Stimulated activated CD4-positive, alpha-beta T cell treated with anti-CD3 and anti-CD28 coated beads, Interleukin-4, amount 100 ng/mL, for 1 hour (primary cell): ENCODE measurements at regions not wholly inside any gene's neighbourhood (a gene's known extent, or its start where the extent isn't known, plus 50 kb on each side); places are given as distances from the start of the nearest gene placed in this dataset.

ENCODE experiments used
- DNase-seq: peaks from one replicate; pipeline ENCODE4 v3.0.0-alpha.2; 2020

DNA sequence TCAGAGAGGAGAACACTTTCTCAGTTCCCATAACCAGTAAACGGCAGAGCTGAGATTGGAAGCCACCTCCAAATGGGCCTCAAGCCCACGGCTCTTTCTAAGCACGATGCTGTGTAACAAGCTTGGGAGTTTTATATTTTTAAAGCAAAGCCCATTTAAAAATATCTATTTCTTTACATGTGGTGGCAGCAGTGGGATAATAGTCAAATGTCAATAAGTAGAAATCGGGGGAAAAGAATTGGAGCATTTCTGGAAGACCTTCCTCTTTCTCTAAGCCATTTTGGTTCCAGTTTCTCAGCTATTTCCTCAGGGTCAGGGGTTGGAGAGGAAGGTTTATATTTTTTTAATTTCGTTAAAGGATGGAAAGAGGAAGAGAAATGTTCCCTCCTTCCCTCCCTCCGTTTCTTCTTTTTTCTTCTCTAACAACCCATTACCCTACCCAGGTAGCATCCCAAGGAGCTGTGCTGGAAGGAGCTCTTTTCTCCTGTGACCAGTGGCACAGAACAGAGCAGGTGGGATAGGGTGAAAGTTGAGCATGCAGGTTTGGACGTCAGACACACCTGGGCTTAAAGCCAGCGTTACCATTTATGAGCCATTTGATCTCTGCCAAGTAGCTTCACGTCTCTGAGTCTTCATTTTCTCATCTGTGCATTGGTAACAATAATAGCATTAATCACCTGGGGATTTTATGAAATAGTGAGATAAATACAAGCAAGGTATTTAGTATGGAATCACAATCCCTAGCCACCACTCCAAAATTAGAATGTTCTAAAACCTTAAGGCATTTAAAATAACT, 515.7 kb downstream of the RPS24 start:
- no peak for DNase-seq

DNA sequence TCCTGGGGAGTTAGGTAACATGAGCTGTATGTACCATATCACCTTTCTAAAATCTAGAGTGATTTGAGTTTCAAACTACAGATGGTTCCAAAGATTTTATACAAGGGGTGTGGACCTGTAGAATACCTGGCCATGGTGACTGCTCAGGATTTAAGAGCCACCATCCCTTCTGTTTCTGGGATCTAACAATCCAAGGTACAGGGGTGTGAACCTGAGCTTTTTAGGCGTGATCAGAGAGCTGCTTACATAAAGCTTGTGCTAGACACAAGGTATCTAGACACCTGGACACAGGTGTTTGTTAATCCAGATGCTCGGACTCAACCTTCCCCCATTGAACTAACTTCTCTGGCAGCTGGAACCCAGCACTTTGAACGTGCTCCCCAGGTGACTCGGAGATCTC, 516.4 kb downstream of the RPS24 start:
- DNase-seq, result no peak

DNA sequence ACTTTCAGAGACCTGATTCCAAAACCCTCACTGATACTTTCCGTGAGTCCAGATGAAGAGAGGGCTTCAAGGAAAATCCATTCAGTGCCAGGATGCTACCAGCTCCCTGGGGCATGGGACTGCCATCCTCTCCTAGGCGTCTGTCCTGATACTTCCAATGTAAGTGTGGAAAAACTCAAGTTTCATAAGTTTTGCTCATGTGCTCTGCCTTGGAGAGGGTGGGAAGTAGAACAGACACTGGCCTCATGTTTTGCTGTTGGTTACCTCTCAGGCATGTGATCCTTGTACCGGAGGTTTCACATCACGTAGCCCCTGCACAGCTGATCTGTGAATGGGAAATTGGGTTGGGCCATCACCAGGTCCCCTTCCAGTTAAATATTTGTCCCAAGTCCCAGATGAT, 517.1 kb downstream of the RPS24 start:
- DNase-seq, result no peak

DNA sequence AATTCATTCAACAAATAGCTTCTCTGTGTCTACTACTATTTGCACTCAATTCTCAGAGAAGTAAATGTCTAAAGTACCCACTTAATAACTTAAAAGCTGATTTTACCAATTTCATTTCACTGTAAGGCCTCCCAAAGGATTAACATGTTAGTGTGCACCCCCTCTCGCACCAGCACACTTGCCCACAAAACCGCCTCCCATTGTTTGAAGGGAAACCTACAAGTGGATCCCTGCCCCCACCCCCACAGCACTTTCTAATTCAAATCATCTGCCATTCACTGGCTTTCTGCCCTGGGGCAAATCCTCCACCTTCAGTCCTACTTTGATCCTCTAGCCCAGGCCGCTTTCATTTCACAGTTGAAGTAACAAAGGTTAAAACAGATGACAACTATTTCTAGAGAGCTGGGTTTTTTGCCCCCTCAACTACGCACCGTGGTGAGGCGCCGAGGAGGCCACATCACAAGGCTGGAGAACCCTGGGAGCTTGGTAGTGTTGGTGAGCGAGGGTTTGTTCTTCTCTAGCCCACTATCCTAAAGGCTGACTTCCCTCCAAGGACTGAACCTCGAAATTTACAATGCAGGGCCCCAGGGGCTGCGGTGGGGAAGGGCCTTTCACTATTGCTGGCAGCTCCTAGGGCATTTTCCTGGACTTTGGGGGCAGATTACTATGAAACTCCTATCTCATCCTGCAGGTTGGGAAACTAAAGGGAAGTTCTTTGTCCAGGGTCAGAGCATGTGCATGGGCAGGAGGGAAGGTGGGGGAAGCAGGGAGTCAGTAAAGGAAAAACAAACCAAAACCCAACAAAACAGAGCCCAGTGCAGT, 517.4 kb upstream of the ZMIZ1 start:
- no peak for DNase-seq

DNA sequence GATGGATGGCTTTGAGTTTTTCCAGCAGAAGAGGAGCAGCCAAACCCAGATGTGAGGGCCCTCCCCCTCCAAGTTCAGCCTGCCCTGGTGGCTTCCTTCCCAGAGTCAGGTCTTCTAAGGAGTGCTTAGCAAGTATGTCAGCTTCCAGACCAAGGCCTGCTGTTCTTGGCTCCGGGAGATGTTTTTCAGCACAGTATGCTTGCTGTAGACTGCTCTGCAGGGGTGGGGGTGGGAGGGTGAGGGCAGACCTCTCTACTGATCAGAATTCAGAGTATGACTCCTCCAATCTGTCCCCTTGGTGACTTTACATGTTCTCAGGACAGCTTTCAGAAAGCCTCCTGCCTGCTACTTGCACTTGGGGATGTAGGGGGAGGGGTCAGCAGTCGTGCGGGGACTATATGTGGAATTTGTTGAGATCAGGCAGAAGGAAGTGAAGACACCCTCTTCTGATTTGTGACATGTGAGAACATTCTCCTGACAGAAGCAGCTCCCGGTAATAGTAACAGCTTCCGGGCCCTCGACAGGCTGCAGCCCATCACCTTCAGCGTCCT, 516.4 kb upstream of the ZMIZ1 start:
- DNase-seq, result no peak

DNA sequence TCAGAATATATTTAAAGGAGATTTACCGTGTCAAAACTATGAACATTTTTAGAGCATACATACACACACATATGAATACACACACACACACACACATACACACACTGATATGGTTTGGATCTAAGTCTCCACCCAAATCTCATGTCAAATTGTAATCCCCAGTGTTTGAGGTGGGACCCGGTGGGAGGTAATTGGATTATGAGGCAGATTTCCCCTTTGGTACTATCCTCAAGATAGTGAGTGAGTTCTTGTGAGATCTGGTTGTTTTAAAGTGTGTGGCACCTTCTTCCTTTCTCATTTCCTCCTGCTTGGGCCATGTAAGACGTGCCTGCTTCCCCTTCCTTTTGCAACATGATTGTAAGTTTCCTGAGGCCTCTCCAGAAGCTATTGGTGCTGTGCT, 515.0 kb upstream of the ZMIZ1 start:
- no peak for DNase-seq

DNA sequence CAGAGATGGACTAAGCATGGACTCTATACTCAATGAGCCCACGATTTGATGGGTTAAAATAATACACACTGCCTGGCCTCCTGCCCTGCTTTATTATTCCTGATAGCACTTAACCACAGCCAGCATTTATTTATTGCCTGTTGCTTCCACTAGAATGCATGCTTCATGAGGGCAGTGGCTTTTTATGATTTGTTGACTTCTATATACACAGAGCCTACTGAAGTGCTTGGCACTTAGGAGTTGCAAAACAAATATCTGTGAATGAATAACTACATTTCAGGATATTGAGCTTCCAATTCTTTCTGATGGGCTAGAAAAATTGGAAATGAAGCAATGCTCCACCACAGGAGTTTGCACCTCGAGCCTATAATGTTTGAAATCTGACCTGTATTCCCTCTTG, 513.6 kb upstream of the ZMIZ1 start:
- DNase-seq, result no peak

DNA sequence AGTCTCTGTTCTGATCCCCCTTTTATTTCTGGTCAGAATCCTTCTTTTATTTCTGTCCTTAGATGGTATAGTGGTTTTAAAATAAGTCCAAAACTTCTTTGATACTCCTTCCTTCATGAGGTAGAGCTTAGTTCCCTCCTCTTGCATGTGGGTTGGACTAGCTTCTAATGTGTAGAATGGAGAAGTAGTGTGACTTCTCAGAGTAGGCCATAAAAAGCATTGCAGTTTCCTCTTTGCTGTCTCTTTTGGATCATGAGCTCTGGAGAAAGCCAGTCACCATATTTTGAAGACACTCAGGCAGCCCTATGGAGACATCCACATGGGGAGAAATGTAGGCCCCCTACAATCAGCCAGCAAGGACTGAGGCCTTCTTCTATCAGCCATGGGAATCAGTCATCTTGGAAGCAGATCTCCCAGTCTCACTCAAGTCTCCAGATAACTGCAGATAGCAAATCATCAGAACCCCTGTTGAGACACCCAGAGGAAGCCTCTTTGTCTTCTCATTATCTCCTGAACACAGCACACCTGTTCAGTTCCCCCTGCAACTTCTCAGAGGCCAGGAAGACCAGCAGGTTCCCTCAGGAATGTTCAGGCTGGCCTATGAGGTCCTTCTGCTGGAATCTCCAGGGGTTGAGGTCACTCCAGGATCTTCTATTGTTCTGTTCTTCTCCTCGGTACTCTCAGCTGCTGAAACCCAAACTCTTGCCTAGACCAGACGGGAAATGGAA, 511.9 kb upstream of the ZMIZ1 start:
- DNase-seq, result no peak

DNA sequence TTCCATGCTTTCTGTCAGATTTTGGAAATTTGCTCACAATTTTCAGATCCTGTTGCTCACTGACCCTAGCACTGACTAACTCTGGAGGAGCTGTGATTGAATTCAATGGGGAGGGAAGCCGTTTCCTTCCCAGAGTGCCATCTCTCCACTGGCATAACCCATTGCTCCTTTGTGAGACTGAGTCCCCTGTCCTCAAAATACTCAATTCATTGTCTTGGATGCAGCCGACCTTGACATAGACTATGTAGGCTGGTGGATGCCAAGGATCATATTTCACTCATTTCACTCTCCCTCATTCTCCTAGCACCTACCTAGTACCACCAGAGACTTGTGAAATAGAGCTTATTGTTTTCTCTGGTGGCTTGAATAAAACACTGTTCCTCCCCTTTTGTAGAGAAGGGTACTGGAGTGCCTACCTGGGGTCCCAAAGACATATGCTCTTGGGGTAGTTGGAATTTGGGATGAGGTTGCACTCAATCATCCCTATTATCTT, 511.3 kb upstream of the ZMIZ1 start:
- no peak for DNase-seq

DNA sequence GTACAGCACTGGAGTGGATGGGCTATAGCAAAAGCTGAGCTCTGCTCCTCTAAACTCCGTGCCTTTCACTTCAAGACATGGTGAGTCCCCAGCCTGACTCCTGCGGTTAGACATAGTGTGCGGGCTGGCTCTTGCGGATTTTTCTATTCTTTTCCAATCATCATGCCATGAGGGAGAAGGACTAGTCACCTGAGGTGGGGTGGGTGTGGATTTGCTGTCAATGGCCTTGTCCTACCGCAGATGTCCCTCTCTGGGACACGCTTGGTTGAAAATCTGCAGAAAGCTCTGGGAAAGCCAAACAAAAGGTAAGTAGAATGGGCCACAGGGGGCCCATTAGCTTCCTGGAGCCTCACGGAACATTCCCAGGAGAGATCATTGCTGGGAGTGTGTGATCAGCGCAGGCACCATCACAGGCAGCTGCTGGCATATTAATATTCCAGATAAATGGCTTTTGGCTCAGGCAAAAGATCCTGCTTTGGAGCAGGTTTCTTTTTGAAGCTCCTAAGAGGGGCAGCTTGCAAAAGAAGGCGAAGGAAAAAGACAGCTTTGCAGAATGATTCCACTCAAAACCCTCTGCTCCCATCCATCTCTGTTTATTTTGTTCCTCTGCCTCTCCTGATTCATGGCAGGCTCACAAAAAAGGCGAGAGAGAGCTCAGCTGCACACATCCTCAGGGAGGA, 509.0 kb upstream of the ZMIZ1 start:
- DNase-seq, result no peak

DNA sequence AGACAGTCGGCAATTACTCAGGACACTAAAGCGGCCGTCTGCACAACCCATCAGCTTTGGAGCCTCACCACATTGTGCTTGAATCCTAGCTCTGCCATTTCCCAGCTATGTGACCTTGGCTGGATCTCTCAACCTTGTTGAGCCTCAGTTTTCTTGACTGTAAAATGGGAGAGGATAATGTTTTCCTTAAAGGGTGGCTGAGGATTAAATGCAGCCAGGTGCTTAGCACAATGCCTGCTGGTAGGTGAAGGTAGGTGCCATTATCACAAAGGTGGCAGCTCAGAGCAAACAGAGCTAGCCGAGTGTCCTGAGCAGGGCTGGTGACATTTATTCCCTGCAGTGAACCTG, 508.5 kb upstream of the ZMIZ1 start:
- no peak for DNase-seq

DNA sequence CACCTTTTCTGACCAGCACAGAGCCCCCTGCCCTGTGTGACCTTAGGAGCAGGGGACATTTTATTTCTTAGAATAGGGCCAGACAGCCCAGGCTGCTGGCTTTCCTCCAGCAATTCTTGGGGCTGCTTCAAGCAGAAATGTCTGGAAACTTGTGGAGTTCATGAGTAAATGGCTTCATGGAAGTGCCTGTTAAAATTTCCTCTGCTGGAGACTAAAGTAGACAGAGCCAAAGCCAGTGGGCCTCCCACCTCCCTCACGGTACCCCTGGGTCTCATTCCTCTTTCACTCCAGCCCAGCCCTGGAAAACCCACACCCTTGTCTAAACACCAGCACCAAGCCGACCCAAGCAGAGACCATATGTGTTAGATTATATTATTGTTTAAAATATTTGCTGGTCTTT, 505.5 kb upstream of the ZMIZ1 start:
- DNase-seq, result no peak

DNA sequence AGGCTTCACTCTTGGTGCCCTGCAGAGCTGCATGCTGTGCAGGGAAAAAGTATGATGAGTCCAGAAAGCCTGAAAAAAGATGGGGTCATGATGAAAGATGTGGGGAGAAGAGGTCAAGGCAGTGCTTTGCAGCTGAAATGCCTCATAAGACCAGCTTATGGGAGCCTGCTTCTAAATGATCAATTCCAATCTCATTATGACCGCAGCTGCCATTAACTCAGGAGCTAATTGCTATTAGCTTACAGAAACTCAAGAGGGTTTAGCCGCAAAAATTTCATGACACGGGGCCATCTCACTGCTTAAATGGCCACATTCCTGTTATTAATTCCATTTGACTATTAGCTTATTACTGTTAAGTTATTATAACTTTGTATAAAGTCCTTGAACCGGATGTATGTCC, 502.9 kb upstream of the ZMIZ1 start:
- no peak for DNase-seq

DNA sequence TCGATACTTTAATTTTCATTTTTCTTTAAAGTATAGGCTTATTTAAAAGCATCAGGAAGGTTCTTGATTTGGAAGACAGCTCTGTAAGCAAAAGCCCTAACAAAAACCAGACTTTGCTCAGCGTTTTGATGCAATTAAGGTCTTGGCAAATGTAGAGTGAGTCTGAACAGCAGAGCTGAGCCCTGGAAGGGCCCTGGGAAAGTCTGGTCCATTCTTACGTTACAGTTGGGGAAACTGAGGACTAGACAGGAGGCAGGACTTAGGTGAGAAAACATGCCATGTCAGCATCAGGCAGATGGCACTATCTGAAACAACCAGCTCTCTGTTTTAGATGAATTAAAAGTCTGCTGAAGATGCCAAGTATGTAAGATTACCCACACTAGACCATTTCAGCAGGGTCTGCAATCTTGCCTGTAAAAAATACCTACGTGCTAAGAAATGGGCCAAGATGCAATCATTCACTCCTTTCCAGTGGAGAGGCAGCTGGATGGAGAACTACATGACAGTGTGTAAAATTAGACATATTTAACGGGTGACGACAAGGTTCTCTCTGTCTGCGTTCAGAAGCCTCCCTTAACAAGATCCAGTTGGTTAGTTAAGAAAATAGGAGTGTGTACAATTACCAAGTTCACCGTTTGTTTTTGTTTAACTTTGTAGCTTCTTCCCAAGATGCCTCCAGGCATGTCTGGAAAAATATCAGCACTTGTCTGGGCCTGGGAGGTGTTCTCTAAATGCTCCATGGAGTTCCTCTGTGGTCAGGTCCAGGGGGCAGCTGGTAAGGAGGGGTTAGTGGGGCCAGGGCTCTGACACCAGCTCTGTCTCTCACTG, 502.3 kb upstream of the ZMIZ1 start:
- DNase-seq, result no peak

DNA sequence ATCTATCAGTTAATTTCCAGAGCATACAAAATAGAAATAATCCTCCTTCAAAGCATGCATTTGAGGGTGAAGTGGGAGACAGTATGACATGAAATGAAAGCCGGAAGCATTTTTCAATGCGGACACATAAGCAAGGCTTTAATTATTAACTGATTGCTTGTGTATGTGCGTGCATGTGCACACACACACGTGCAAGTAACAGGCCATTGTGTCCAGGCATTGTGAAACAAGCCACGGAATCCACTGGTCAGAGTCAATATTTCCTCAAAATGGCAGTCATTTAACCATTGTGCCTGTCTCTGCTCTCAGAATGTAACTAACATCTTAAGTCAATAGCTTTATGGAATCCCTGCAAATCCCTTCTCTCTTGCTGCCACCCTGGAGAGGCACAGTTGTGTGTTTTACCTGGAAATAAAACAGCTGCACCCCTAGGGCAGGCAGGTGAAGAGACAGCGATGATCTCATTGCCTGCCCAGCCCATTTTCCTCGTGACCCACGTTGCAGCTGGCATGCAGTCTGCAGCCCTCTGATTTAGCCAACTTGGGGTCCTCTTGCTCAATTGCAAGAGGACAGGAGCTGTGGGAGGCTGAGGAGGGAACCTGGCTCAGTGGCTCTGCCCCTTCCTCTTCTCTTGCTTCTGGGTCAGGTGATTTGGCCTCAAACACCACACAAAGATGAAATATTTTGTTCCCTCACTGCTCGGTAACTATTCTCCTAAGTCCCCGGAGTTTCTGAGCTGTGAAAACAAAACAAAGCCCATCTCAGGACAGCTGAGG, 500.9 kb upstream of the ZMIZ1 start:
- DNase-seq, result no peak

DNA sequence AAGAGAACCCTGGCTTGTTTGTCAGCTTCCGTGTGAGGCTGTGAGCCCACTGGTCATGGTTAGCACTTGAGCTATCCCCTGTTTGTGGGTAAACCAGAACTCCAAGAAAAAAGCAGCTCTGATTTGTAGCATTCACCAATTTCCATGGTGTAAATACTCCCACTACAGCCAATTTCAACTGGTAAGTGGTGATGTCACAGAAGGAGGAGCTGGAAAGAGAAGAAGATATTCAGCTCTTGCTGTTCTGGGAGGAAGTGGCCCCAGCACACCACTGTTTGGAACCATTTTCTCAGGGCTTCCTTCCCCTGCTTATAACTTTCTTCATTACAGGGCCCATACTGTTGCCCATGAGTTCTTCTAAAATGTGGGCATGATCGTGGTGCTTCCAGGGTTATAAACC, 500.1 kb upstream of the ZMIZ1 start:
- DNase-seq, result no peak

DNA sequence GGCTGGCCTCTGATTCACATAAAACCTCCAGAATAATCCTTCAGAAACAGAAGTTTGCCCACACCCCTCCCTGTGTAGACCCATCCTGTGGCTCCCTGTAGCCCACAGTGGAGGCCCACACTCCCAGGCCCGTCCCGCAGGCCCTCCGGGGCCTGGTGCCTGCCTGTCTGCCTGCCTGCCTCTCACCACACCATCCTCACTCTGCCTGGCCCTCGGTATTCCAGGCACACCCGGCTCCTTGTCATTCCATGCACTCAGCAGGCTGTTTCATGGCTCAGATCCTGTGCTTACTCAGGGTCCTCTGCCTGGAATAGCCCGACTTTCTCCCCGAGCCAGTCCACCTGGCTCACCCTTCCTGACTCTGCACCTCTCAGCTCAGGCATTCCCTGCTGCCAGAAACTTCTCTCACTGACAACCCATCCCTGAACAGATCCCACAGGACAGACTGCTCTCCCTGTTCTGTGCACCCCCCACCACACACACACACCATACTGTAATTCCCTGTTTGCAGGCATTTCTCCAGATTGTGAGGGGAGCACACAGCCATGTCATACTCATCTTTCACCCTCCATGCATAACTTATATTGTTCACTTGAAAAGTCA, 498.0 kb upstream of the ZMIZ1 start:
- DNase-seq, result no peak

DNA sequence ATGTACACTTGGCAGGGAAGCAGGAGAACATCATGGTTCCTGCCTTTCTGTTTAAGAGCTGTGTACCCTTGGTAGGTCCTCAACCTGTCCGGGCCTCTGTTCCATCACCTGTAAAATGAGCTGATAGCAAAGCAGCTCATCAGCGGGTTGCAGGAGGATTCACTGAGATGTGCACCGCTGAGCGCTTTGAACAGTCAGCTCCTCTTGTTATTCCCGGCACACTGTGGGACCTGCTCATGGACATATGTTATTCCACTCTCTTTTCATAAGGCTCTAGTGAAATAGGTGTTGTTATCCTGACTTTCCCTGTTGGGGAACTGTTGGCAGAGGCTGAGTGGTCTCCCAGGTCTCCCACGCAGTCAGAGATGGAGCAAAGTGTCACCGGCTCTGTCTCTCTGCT, 497.5 kb upstream of the ZMIZ1 start:
- no peak for DNase-seq

DNA sequence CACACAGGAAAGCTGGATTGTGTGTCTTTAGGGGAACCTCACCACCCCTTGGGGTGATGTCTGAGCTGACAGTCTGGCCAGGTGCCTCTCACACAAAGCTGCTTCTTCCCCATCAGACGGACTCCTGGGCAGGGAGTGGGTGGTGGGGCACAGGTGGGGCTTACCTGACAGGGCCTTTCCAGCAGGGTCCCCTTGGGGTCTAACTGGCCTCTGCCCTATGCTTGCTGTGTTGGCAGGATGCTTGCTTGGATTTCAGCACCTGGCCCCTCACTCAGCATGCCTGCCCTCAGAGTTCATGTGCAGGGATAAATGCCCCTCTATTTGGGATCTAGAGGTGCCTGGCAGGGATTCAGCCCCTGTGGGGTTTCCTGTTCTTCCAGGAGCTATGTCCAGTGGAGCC, 496.9 kb upstream of the ZMIZ1 start:
- DNase-seq, result no peak

DNA sequence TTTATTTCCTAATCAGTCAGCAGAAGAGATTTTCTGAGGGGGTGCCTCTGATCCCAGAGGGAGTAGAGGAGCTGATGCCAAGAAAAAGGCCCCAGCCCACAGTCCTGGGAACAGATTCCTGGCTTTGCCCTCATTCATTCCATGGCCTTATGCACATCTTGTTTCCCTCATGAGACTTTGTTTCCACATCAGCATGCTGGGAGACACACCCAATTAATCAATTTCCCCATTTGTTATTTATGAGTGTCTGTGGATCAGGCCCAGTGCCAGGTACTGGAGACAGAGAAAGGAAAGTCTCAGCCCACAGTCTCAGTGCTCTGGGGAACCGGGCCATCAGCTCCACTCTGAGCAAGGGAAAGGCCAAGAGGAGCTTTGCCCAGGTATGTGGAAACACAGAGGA, 496.2 kb upstream of the ZMIZ1 start:
- no peak for DNase-seq

DNA sequence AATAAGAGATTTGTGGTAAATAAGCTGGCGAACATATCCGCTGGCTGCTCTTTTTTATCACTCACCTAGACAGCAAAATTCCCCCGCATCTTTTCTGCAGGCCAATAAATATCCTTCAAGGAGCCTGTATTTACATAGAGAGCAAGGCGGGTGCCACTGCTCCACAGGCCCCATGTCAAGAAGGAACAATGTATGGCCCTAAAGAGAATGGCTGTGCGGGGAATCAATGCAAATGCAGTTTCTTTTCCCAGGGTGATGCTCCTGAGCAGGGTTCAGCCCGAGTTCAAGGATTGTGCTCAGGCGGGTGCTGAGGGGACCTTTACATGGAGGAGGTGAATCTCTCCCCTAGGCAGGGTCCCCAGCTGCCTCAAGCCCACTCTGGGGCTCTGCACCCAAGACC, 494.2 kb upstream of the ZMIZ1 start:
- DNase-seq, result no peak
